ENCODE measurements at regions not wholly inside any gene's neighbourhood (a gene's known extent, or its start where the extent isn't known, plus 50 kb on each side); places are given as distances from the start of the nearest gene placed in this dataset.

GRCh38 chr7:114158275-114158674, 239.5 kb upstream of the PPP1R3A start (continued):
- TF ChIP-seq CTCF (IDR thresholded peaks at IDR 0.05; ENCODE audit: low read depth, low read length, missing input control) (no peak), YY1 (IDR thresholded peaks at IDR 0.05) (no peak)

GRCh38 chr7:114156178-114156577, 237.4 kb upstream of the PPP1R3A start:
- no peaks in the 10 kb centered on the region for H3K27me3 ChIP-seq (ENCODE audit: control insufficient read depth in 4 of 4, insufficient read depth in 4 of 4, low read length in 3 of 4)

More at GRCh38 chr7:114156178-114156577, 237.4 kb upstream of the PPP1R3A start:
- TF ChIP-seq YY1 (IDR thresholded peaks at IDR 0.05) (no peak), GABPA (IDR thresholded peaks at IDR 0.05 in 1 of 2, conservative IDR thresholded peaks at IDR 0.05 in 1 of 2) (no peak), HNF4A (conservative IDR thresholded peaks at IDR 0.05) (no peak), SP1 (IDR thresholded peaks at IDR 0.05) (no peak), REST (IDR thresholded peaks at IDR 0.05) (no peak), EGR1 (IDR thresholded peaks at IDR 0.05; ENCODE audit: low read depth in 2 of 2) (no peak), ATF3 (IDR thresholded peaks at IDR 0.05) (no peak), RXRA (IDR thresholded peaks at IDR 0.05) (no peak), NR2F2 (IDR thresholded peaks at IDR 0.05) (no peak), FOXA2 (IDR thresholded peaks at IDR 0.05) (no peak), HNF4G (IDR thresholded peaks at IDR 0.05) (no peak), ZBTB33 (IDR thresholded peaks at IDR 0.05) (no peak), CTCF (IDR thresholded peaks at IDR 0.05; ENCODE audit: low read depth, low read length, missing input control) (no peak), FOXA1 (IDR thresholded peaks at IDR 0.05) (no peak), MAX (IDR thresholded peaks at IDR 0.05) (no peak), JUND (IDR thresholded peaks at IDR 0.05) (no peak), RAD21 (IDR thresholded peaks at IDR 0.05) (no peak), TAF1 (conservative IDR thresholded peaks at IDR 0.05) (no peak)
- Histone ChIP-seq H3K9ac (ENCODE audit: low read depth in 1 of 2, low read length in 2 of 2) (no peak overlapping the region), H3K4me1 (ENCODE audit: control insufficient read depth in 4 of 4, insufficient read depth in 4 of 4, low read length in 3 of 4) (peaks cover 0 to 2% (median 0%) of the 10 kb centered on the region in 4 donors), H3K4me3 (ENCODE audit: low read depth in 1 of 3, low read length in 3 of 3) (no peak overlapping the region), H3K9me3 (ENCODE audit: control insufficient read depth in 4 of 4, low read length in 3 of 4) (no peaks in the 10 kb centered on the region), H3K36me3 (ENCODE audit: control insufficient read depth in 4 of 4, insufficient read depth in 3 of 4, low read depth in 1 of 4, low read length in 3 of 4) (no peaks in the 10 kb centered on the region), H3K27ac (ENCODE audit: low read depth in 1 of 2, low read length in 2 of 2) (no peak overlapping the region)
- no peak for DNase-seq (ENCODE audit: low spot score)
- WGBS = 61% methylated on average over 1 of the region's 1 CpG

All from liver (tissue), 8 donors.